ENCODE measurements at regions not wholly inside any gene's neighbourhood (a gene's known extent, or its start where the extent isn't known, plus 50 kb on each side); places are given as distances from the start of the nearest gene placed in this dataset.

- Histone ChIP-seq H3K4me2 (ENCODE audit: insufficient read depth, low read length) (no peak overlapping the region), H3K27ac (ENCODE audit: low read length) (no peak overlapping the region), H3K9me3 (ENCODE audit: insufficient read depth, low read length, severe bottlenecking) (no peaks in the 10 kb centered on the region), H4K20me1 (ENCODE audit: insufficient read depth, low read length) (no peaks in the 10 kb centered on the region), H3K36me3 (ENCODE audit: insufficient read depth, low read length) (no peaks in the 10 kb centered on the region), H3K79me2 (ENCODE audit: insufficient read depth, low read length) (no peaks in the 10 kb centered on the region), H3K4me3 (ENCODE audit: low read depth in 1 of 2, low read length in 2 of 2) (no peak overlapping the region), H2AFZ (ENCODE audit: low read depth, low read length) (no peak overlapping the region), H3K27me3 (ENCODE audit: insufficient read depth, low read length, poor library complexity) (no peaks in the 10 kb centered on the region), H3K9ac (ENCODE audit: low read depth, low read length) (no peak overlapping the region), H3K4me1 (ENCODE audit: insufficient read depth, low read length) (no peaks in the 10 kb centered on the region)
- ATAC-seq (ENCODE audit: insufficient read depth, low read depth) = no peak
- TF ChIP-seq EZH2 (IDR thresholded peaks at IDR 0.05; ENCODE audit: borderline replicate concordance, low read depth, low read length, severe bottlenecking) (no peak), CTCF (IDR thresholded peaks at IDR 0.05; ENCODE audit: borderline replicate concordance, extremely low read depth, low read length, poor library complexity, severe bottlenecking) (no peak)
- no peak for DNase-seq
Observed at GRCh38 chr10:80894797-80895467, 357.2 kb downstream of the SH2D4B start.

- no peak overlapping the region for H3K4me2 ChIP-seq (ENCODE audit: insufficient read depth, low read length)
- ATAC-seq (ENCODE audit: insufficient read depth, low read depth) (no peak), DNase-seq (no peak)
- no peaks in the 10 kb centered on the region for H3K9me3 ChIP-seq (ENCODE audit: insufficient read depth, low read length, severe bottlenecking)
- no peak overlapping the region for H3K4me3 ChIP-seq (ENCODE audit: low read depth in 1 of 2, low read length in 2 of 2)
- H3K79me2 ChIP-seq (ENCODE audit: insufficient read depth, low read length) = no peaks in the 10 kb centered on the region
- H3K9ac ChIP-seq (ENCODE audit: low read depth, low read length) = no peak overlapping the region
- TF ChIP-seq CTCF (IDR thresholded peaks at IDR 0.05; ENCODE audit: borderline replicate concordance, extremely low read depth, low read length, poor library complexity, severe bottlenecking) (no peak), EZH2 (IDR thresholded peaks at IDR 0.05; ENCODE audit: borderline replicate concordance, low read depth, low read length, severe bottlenecking) (no peak)
- H2AFZ ChIP-seq (ENCODE audit: low read depth, low read length) = no peak overlapping the region
- H4K20me1 ChIP-seq (ENCODE audit: insufficient read depth, low read length) = no peaks in the 10 kb centered on the region
- no peaks in the 10 kb centered on the region for H3K27me3 ChIP-seq (ENCODE audit: insufficient read depth, low read length, poor library complexity)
- H3K4me1 ChIP-seq (ENCODE audit: insufficient read depth, low read length) = no peaks in the 10 kb centered on the region
- H3K27ac ChIP-seq (ENCODE audit: low read length) = no peak overlapping the region
- H3K36me3 ChIP-seq (ENCODE audit: insufficient read depth, low read length) = no peaks in the 10 kb centered on the region
Observed at GRCh38 chr10:80896076-80896475, 358.4 kb downstream of the SH2D4B start.

DNA sequence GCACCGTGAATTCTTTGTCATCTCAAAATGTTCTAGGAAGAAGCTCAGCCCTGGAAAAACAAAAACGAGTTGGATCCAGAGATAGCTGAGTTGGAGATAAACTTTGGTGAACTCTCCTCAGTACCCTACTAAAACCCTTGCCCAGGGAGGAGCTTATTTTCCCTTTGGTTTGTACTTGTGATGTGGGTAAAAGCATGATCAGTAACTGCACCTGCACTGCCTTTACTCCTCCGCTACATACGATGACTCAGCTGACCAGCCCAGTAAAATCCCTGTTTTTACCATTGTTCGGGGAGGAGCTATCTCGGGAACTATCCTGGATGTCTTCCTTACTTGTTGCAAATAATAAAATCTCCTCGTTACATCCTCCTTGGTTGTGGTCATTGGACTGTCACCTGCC, 359.3 kb downstream of the SH2D4B start:
- no peak overlapping the region for H3K4me3 ChIP-seq (ENCODE audit: low read depth in 1 of 2, low read length in 2 of 2)
- H3K4me2 ChIP-seq (ENCODE audit: insufficient read depth, low read length) = no peak overlapping the region
- DNase-seq = no peak
- TF ChIP-seq EZH2 (IDR thresholded peaks at IDR 0.05; ENCODE audit: borderline replicate concordance, low read depth, low read length, severe bottlenecking) (no peak), CTCF (IDR thresholded peaks at IDR 0.05; ENCODE audit: borderline replicate concordance, extremely low read depth, low read length, poor library complexity, severe bottlenecking) (no peak)
- no peaks in the 10 kb centered on the region for H4K20me1 ChIP-seq (ENCODE audit: insufficient read depth, low read length)
- no peaks in the 10 kb centered on the region for H3K36me3 ChIP-seq (ENCODE audit: insufficient read depth, low read length)
- no peaks in the 10 kb centered on the region for H3K79me2 ChIP-seq (ENCODE audit: insufficient read depth, low read length)
- no peaks in the 10 kb centered on the region for H3K9me3 ChIP-seq (ENCODE audit: insufficient read depth, low read length, severe bottlenecking)
- H3K27ac ChIP-seq (ENCODE audit: low read length) = no peak overlapping the region
- no peaks in the 10 kb centered on the region for H3K27me3 ChIP-seq (ENCODE audit: insufficient read depth, low read length, poor library complexity)
- no peak overlapping the region for H3K9ac ChIP-seq (ENCODE audit: low read depth, low read length)
- no peaks in the 10 kb centered on the region for H3K4me1 ChIP-seq (ENCODE audit: insufficient read depth, low read length)
- no peak overlapping the region for H2AFZ ChIP-seq (ENCODE audit: low read depth, low read length)
- no peak for ATAC-seq (ENCODE audit: insufficient read depth, low read depth)
